CD4-positive, alpha-beta T cell treated with Interleukin-2 at 100 ng/mL for 4 hours (primary cell): ENCODE measurements at regions not wholly inside any gene's neighbourhood (a gene's known extent, or its start where the extent isn't known, plus 50 kb on each side); places are given as distances from the start of the nearest gene placed in this dataset.

Experiments used
- DNase-seq: peaks from one replicate; pipeline ENCODE4 v3.0.0-alpha.2; 2020; ENCODE audit warnings: low spot score

DNA sequence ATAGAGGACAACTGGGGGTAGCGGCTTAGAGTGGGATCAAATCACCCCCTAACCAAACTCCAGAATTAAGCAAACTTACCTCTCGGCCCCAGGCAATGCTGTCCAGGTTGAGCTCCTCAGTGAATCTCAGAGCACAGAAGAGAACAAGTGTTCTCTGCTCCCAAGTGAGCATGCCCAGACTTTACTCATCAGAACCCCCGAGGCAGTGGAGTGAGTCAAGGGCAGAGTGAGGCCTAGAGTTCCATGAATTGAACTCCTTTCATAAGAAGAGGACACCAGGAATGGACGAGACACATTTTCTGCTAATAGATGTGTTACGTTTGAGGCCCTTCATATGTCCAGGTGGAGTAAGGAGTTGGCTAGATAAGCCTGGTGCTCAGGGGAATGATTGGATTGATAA lies 134.0 kb upstream of the DTNBP1 start:
- DNase-seq: no peak

DNA sequence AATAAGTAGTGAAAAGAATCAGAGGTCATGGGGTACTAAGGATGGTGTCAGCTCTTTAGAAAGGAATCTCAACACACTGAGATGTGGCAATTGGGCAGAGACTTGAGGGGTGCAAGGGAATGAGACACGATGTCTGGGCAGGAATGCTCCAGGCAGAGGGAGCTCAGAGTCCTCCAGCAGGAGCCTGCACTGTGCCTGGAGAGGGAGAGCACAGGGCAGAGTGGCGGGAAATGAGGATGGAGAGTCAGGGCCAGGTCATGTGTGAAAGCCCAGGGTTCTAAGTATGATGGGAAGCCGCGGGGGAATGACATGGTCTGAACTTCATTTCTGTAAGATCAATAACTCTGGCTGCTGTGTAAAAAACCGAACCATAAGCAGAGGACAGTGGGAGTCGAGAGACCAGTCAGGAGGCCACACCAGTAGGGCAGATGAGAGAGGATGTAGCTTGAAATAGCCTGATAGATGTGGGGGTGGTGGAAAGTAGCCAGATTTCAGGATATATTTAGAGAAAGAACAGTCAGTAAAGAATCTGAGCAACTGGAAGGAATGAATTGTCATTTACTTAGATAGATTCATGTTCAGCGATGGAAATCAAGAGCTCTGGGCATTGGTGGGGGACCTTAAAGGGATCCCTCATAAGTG lies 133.4 kb upstream of the DTNBP1 start:
- no peak for DNase-seq

DNA sequence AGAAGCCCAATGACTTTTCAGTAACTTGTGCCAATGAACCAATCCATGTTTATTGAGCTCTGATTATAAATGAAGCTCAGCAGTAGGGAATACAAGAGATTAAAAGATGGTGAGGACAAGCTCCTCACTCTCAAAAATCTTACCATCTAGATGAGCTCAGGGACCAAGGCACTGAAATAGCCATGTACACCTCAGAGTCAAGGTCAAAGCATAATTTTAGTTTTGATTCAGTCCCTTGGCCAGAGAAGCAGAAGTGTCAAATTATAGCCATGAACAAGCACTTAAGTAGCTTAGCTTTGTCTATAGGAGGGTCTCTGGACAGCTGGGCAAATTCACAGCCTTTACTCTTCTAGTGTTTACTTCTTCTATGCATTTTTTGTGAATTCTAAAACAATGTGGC lies 131.0 kb upstream of the DTNBP1 start:
- no peak for DNase-seq

DNA sequence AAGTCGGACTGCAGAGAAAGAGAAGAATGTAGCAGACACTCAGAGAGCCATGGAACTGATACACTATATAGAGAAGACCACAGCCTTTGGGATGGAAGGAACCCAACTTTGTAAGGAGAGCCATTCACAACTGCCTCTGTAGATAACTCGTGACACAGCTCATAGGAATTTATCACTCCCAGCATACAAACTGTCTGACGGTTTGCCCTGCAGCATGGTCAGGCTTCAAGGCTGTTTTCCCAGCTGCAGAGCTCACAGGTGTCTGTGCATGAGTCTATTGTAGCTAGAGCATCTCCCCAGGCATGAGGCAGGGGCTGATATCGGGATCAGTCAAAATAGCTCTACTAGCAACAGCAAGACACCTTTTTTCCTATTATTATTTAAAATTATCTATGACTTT lies 130.5 kb upstream of the DTNBP1 start:
- no peak for DNase-seq

DNA sequence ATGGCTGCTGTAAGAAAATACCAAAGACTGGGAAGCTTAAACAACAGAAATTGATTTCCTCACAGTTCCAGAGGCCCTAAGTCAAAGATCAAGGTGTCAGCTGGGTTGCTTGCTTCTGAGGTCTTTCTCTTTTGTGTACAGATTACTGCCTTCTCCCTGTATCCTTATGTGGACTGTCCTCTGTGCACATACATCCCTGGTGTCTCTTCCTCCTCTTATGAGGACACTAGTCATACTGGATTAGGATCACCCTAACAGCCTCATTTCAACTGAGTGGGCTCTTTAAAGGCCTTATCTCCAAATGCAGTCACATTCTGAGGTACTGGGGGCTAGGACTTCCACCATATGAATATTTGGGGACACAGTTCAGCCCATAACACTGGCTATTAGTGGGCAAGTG lies 130.0 kb upstream of the DTNBP1 start:
- DNase-seq: no peak

DNA sequence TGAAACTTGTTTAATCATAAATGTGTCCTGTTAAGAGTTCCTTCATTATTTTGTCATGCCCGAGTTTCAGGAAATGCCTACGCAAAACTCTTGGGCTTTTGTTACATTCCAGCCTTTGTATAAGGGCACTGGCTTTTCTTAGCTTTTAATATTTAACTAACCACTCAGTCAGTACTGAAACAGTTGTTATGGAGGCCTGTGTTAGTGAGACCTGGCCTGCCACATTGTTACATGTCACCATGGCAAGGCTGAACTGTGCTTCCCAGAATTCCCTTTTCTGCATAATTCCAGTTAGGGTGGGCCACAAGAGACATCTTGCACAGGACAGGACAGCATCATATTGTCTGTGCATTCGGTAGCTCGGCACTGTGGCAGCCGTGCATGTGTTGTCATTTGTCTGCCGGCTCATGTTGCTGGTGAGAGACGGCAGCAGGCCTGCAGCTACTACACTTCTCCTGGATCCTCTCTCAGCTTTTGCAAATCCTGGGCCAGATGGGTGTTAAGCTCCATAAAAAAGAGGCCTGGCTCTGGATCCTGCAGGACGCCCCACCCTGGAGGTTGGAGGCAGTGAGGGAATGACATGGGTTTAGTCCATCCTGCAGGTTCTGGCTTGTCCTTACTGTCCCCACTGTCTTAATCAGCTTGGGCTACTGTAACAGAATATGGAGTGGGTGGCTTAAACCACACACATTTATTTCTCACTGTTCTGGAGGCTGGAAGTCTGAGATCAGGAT lies 128.8 kb upstream of the DTNBP1 start:
- no peak for DNase-seq

DNA sequence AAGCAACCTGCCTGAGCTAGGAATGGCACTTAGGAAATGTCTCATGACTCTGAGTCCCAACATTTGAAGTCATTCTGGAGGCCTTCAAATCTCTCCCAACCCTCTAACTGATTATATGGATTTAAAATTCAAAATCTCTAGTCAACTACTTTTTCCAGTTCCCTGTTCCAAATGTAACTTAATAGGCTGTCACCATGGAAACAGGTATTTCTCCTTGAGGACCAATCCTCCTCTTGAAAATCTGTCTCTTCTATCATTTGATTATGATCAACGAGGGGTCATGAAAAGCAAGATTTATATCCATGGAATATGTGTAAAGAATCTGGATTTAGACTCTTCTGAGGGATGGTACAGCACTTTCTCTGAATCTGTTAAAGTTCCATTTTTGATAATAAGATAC lies 127.3 kb upstream of the DTNBP1 start:
- DNase-seq: no peak

DNA sequence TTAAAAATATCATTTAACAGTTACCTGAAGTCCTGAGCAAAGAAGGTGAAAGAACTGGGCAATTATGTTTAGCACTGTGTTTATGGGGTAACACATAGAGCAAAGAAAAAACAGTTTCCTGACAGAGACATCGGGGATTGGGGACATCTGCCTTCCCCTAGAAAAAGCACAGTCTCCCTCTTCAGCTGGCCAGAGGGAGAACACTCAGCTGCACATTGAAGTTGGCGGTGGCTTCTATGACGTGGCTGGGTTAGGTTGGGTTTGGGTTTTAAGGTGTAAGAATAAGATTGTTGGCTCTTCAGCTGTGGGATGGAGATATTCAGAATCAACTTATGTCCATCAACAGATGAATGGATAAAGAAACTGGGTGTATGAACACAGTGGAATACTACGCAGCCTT lies 124.0 kb upstream of the DTNBP1 start:
- DNase-seq: no peak

DNA sequence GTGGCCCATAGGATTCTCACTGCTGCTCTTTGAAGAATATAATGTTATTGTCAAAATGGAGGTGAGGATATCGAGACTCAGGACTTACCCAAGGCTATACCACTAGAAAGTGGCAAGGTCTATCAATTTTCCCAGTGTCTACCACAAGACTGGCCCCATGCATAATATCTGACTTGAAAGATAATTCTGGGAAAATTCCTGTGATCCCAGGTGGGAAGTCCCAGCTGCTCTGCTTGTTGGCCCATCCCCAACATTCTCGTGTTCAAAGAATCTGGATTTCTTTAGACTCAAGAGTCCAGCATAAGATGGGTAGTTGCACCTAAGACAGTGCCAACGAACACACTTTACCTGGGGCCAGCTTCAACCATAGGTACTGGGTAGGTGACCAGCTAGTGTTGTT lies 120.7 kb upstream of the DTNBP1 start:
- no peak for DNase-seq

DNA sequence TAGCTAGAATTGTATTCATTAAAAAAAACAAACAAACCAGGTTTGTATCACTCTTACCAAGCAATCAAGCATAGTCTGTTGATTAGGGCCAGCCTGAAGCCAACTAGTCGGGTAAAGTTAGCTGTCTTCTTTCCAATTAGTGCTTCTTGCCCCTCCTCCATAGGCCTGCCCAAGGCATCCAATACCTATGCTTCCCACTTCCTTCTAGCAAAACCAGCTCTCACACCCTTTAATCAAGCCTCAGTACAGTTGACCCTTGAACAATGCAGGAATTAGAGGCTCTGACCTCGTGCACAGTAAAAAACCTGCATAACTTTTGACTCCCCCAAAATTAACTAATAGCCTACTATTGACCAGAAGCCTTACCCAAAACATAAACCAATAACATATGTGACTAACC lies 119.1 kb upstream of the DTNBP1 start:
- no peak for DNase-seq

DNA sequence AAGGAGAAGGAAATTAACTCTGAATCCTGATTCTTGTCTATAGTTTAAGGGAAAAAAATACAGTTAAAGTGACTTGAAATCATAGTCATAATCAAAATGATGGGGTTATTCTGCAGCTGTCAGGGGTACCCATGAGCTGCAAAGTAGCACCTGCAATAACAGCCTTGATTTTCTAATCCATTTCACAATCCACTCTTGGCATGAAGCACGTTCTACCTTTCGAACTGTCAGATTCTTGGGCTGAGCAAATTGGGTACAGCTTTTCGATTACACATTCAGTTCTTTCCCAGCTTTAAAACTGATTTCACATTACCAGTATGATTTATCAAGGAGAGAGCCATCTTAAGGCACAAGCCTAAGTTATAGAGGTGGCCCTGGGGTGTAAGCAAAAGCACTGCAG lies 118.5 kb upstream of the DTNBP1 start:
- no peak for DNase-seq

DNA sequence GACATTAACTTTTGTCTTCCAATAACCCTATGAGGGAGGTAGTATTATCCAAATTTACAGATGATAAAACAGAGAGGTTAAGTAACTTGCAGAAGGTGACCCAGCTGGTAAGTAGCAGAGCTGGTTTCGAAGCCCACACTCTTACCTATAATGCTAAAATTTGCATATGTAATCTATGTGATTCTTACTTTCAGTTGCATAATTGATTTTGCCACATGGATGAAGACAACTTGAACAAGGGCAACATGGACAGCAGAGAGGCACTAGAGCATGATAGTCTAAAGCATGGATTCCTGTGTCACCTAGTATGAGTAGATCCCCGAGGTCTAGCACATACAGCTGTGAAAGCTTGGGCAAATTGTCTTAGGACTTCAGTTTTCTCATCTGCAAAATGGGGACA lies 117.6 kb upstream of the DTNBP1 start:
- DNase-seq: no peak

DNA sequence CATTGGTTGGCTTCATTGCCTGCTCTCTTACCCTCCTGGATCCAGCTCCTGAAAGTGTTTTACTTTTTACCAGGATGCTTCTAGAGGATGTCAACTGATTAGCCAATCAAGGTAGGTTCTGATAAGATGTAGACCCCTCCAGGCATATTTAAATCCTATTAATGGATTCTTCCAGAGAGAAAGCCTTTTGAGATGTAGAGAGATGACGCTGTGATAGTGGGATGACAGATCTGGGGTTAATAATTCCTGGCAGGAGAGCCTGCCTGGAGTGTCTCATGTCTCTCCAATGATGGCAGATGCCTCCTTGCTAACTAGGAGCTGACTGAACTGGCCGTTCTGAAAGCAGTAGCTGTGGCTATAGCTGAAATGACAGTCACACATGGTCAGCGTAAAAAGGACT lies 116.9 kb upstream of the DTNBP1 start:
- no peak for DNase-seq

DNA sequence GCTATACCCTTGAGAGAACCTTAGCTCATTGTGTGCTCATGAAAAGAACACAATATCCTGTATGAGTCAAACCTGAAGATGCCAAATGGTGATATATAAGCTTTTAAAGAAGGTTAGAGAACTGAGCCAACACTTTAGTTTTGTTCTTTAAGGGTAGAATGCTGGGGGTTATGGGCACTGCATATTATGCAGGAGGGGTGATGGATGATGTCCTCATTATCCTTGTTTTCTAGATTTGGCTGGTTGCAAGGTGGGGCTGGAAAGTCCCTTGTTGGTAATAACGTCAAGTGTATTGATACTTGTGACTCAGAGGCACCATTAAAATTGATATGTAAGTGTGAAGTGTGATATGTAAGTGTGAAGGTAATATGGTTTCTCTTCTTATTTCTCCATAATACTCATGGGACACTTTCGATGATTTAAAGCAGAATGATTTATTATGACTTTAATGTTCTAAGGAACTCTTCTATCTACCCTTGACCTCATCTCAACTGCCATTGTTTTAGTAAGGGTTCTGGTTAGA lies 113.7 kb upstream of the DTNBP1 start:
- DNase-seq: no peak

DNA sequence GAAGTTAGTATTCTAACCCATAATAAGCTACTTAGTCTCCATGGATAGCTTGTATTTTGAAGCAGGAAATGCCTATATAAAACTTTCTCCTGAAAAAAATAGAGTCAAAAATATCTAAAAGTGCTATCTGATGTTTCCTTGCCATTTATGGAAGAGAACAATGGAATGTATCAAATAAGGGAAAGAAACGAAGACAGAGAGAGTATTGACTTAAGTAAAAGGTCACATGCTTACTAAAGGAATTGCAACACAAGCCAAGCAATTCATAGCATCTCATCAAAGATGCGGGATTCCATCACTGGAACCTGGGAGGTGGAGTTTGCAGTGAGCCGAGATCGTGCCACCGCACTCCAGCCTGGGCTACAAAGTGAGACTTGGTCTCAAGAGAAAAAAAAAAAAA lies 112.9 kb upstream of the DTNBP1 start:
- no peak for DNase-seq

DNA sequence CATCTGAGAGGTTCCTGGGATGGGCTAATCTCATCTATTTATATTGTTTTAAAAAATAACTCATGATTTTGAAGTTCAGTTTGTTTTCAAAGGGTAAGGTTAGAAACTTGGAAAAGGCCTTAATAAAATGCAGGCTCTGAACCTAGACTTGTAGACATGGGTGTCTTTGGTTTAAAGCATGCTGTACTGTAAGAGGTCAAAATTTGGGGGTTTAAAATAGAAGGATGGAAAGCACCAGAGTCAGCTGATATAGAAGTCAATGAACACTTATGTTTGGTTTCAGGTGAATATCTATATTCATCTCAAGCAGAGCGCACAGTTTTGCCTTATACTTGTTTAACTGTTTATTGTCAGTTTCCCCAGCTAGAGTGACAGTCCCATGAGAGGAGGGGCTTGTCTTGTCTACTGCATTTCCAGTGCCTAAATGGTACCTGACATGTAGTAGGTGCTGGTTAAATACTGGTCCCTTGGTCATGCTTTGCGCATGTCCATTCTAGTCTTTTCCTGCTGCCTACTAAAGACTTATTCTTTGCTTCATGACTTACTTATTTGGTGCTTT lies 112.3 kb upstream of the DTNBP1 start:
- no peak for DNase-seq

DNA sequence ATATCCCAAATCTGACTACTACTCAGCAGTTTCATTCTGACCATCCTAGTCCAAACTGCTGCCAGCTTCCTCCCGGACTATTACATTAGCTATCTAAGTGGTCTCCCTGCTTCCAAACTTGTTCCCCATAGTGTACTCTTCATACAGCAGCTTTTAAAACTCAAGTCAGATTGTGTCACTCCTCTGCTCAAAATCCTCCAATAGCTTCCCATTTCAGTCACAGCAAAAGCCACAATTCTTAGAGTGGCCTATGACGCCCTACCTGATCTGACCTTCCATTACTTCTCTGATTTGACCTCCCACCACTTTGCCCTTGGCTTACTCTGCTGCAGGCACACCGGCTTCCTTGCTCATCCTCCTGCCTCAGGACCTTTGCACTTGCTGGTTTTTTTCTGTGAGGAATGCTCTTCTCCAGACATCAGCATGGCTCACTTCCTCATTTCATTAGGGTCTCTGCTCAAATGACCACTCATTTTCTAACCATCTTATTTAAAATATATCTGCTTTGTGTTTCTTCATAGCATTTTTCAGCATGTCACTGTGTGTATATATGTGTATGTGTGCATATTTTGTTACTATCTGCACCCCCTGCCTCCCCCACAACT lies 111.1 kb upstream of the DTNBP1 start:
- no peak for DNase-seq

DNA sequence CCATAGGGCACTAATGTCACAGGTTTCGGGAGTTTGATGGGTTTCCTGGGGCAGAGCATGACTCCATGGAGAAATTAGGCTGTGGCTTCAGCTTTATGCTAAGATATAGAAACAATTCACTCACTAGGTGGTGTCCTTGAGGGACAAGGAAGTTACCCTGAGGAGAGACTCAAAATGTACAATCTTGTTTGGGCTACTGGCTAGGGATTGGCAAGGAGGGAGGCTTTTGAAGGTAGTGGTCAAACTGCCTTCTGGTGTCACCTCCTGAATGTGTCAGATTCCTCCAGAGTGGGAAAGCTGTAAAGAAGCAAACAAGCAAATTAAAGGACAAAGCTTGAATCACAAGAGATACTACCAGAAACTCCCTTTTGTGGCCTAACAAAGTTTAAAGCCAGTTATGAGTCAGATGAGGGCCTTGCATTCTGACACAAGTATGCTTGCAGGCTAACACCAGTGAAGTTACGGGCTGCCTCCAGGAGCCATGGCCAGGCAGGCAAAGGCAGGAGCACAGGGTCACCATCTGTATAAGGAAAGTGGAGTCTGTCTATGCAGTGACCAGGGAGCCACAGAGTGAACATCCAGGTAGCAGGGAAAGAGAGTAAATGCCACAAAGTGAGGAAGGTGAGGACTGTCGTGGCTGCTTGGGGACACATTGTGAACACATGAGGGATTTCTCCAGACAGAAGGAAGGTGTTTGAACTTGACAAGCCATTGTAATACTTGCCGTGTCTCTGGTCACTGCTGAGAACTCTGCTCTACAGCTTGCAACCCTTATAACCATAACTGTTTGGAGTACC lies 107.7 kb upstream of the DTNBP1 start:
- no peak for DNase-seq

DNA sequence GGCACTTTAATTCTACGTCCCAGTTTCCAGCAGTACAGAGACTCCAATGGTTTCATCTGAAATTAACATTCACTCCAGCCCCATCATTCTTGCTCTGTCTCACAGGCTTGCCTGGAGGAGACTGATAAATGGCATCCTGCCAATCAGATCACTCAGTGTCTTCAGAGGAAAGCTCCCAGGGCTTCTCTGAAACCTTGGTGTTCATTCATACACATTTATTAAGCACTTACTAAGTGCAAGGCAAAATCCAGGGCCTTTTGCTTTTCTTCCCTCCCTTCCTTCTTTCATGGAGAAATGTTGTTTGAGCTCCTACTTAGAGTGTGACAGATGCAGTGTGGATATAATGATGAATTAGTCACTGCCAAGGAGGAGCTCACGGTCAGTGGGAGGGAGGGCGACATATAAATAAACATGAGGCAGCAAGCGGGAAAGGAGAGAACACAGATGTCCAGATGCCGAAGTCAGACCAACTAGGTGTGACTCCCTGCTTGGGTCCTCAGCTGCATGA lies 106.7 kb upstream of the DTNBP1 start:
- no peak for DNase-seq

DNA sequence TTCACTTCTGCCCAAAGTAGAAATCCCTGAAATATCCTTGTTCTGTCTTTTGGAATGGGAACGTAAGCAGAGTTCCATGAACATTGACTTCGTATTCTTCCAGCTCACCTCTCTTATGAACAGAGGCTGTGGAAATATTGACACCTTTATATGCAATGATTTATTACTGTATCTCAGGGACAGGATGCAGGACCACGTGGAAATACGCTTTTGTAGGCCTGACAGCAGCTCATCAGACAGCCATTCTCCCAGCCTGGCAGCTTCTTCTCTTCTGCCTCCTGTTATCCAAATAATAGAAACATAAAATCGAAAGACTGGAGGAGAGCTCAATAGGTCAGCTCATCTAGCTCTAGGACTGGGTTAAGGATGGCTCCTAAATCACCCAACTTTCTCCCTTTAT lies 106.2 kb upstream of the DTNBP1 start:
- no peak for DNase-seq

DNA sequence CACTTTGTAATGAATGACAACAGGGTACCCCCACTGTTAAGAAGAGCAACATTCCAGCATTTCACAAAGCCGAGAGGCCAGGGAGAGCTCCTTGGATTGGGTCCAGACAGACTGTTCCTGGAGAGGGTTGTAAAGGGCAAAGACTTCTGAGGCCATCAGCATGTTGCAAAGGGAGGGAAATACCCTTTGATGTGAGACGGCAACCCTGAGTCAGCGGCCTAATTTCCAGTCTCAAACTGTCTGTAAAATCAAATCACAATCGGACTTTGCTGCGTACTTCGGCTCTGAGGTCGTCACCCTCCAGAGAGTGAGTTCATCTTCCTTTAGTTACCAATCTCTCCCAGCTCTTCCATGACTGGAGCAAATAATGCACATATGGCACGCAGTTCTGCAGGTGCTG lies 101.0 kb upstream of the DTNBP1 start:
- DNase-seq: no peak

DNA sequence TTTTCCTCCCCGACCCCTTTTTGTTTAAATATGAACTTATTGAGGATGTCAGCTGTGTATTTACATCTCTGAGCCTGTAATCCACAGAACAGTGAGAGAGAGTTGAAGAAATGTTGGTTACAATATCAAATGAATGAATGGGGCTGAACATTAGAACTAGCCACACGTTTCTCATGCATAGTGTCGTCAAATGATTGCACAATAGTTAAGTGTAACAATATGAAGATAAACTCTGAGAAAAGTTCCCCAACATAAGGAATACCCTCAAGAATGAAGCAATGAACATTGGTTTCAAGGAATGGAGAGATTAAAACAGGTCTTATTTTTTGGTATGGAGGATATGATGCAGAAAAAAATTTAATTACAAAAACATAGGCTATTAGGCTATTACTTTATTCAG lies 100.5 kb upstream of the DTNBP1 start:
- no peak for DNase-seq
